Stimulated activated CD8-positive, alpha-beta memory T cell treated with anti-CD3 and anti-CD28 coated beads, Interleukin-7, amount 100 ng/mL, for 1 hour (primary cell): ENCODE measurements at regions not wholly inside any gene's neighbourhood (a gene's known extent, or its start where the extent isn't known, plus 50 kb on each side); places are given as distances from the start of the nearest gene placed in this dataset.

ENCODE experiments used
- DNase-seq, 2 donors: peaks; one replicate each; pipeline ENCODE4 v3.0.0-alpha.2; 2020; ENCODE audit warnings: low read depth in 2 of 2

DNA sequence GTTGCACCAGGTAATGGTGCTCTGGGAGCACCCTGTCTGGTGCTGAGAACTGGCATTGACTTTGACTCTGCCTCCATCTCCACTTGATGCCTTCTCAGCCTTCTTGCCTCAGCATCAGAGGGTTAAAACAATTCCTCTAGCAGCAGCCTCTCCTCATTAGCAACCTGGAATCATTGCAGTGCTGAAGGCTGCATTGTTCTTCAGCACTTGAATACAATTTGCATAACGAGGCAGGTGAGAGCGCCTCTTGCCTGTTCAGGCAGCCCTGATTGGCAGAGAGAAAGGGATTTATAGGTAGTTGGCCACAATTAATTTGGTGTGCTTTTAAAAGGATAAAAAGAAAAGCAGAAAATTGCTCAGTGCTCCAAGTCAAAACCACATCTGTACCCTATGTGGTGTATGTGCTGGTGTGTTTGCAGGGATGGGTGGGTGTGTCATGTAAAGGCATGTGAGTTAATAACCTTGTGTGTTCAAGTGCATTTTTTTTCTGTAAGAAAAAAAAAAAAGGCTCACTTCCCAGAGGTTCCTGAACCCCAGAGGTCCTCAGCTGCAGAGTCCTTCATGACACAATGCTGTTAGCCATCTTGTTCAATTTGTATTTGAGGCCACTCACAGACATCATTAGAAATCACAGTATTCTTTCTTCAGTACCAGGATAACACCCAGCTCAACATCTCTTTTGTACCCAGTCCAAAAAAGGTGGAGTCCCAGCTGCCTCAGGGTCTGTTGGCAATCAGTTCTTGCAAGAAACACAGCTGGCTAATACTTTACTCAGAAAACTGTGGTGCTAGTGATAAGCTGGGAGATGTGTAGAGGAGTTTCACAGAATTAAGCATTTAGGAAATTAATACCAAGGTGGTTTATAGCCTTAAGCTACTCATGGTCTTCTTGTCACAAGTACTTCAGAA, 385.6 kb downstream of the GRIN2B start:
- DNase-seq = no peak

DNA sequence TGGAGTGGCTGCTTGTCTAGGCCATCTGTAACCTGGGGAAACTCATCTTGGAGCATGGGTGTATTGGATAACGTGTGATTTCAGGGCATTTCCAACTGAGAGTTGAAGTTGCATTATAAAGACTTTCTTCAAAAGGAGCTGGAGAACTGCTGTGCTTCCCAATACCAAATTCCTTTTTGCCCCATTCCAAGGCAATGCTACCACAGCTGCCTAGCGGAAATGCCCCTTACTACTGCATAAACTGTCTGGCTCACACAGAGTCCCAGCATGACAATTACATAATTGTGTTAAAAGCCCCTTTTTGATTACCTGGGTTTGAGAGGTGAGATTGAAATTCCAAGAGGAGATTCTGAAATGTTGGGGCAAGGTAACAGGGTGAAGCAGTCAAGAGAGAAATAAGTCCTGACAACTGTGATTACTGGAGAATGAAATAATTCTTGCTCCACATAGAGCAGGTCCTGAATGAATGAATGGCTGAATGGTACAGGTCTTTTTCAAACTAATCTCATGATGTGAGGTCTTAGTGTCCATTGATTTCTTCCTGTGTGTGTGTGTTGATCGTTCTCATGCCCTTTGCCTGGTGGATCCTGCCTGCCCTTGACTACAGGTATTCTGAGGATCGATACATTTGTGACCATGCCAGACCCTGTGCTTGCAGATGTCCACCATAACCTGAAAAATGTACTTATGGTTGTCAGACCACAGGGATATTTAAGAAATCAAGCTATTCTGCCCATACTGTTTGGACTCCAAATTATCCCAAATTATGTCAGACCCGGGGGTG, 386.5 kb downstream of the GRIN2B start:
- DNase-seq = no peak

DNA sequence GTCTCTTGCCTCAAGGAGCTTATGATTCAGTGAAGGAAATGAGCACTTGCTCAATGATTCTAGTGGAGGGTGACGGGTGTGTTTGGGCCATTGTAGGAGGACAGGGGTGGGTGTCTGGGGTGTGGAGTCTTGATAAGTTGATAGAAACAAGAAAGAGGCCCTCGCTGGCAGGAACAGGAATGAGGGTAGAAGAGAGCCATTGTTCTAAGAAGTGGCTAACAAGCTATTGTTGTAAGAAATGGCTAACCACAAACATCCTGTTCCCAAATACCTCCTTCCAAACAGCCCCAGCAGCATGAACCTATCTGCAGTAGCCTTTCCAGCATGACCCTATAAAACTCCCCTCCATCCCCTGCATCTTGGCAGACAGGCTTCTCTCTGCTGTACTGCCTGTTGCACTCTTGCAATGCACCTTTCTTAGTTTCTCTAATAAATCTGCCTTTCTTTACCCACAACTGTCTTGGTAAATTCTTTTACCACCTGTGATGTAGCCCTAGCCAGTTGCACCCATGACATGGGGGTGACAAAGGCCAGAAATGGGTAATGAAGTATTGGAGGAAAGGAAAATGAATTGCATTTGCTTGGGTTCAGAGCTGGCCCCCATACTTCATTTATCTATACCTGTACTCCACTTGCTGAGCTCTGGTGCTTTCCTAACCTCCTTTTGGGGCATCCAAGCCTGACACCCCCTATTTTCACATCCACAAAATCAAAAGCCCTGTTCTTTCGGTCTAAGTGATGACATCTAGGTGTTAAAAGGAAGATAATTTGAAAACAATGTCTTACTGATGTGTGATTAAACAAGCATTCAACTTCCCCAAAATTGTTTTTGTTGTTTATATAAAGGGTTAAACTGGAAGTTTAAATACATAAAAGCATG, 389.1 kb downstream of the GRIN2B start:
- no peak for DNase-seq

DNA sequence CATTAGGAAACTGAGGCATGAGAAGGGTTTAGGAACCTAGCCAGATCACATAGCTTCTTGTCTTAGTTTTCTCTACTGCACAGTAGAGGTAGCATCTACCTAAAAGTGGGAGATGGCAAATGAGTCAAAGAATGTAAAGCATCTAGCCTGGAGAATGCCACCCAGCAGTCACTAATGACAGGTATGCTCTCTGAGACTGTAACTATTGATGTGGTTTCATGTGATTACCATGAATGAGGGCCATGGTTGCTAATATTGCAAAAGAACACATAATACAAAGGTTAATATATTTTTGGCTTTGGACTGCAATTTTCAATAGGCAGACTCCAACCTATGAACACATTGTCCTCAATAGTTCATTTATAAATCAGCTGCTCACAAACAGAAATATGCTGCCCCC, 389.9 kb downstream of the GRIN2B start:
- no peak for DNase-seq

DNA sequence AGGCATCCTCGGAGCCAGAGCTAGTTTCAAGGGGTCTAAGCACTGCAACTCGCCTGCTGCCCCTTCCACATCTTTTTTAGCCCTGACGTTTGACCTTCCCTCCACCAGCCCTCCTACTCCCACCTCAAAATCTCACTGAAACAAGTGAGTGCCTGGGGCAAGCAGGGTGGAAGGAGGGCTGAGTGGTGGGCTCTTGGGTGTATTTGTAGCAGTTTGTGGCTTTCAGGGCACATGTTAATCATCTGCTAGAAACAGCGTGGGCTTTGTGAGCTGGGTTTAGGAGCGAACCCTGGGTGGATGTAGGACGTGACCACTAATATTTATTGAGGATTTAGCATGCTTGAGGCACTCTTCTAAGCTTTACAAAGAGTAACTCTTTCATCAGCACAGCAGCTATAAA, 390.3 kb downstream of the GRIN2B start:
- DNase-seq = no peak

DNA sequence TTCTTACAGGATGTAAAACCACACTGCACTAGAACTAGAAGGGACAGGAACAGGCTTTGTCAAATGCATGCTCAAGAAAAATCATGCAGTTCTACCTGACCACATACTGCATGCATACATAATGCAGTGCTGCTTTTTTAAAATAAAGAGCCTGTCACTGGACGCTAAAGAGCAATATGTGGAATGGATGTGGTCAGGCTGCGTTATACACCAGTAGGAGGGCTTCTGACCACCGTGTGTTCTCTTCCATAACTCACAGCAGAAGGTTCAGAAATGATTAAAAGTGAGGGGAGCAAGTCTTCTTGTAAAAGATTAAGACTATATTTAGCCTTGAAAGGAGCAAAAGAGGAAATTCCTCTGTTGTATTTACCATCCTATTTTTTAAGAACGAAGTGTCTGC, 392.0 kb downstream of the EMP1 start:
- DNase-seq = no peak

DNA sequence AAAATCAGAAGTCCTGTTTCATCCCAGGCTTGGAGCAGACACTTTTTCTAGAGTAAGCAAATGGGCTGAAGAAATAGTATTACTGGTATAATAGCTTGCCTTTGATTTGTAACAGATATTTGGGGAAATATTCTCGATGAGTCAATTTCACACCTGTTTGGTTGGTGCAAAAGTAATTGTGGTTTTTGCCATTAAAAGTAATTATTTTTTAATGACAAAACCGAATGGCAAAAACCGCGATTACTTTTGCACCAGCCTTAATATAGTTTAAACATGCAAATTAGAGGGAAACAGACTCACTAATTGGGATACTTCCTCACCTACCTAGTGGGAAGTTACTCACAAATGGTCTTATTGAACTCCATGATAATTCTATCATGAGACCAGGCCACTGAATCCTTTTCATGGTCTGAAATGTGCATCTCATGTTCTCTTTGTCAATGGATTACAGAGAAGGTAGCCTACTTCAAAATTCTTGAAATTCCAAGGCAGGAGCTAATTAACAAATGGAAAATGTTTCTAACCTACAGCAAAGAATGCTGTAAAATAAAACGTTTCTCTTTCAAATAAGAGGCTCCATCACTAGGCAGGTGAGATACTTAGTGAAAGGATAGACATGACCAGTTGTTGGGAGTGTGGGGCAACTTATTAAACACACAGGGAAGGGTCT, 391.3 kb downstream of the EMP1 start:
- no peak for DNase-seq

DNA sequence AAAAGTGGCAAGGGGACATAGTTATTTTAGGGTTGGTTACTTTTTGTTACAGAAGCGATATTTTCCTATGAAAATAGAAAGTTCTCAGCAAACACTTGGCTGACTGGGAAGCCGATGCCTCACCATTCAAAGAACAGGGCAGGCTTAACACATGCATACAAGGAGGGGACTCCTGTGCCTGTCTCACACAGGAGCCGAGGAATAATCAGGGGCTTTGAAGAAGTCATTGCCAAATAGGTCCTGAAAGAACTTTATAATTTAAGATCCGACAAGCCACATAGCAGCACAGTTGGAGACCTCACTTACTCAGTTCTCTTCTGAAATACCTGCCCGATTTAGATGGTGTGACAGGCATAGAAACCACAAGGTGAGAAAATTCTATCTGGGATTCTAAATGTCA, 389.8 kb downstream of the EMP1 start:
- DNase-seq = no peak

DNA sequence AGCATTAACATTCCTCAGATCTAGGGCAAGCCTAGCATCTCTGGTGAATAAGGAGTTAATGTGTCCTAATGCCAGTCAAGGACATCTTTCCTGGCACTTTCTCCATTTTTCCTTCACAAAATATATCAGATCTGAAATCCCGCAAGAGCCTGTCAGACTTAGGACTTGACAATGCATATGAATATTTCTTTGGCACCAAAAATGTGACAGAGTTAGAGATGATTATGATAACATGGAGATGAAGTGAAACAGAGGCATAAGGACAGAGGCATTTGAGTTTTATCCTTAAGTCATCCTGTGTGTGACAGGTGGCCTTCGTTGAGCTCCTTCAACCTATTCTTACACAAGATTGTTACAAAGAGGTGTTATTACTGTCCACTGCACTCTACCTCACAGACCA, 388.0 kb downstream of the EMP1 start:
- no peak for DNase-seq

DNA sequence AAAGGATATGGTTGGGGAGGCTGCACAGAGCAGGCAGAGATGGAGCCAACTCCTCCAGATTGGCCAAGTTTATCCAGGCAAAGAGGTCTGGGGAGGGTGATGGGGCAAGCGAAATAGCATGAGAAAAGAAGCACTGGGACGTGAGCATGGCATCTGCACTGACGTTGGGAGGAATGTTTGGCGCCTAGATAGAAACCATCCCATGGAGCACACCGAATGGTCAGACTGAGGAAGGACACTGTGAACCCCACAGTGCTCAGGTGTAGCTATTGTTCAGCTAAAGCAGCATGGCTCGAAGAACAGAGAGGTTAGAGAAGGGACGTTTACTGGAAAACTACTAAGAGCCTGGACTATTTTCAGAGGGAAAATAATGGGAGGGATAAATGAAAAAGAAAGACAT, 387.1 kb downstream of the EMP1 start:
- DNase-seq = no peak

DNA sequence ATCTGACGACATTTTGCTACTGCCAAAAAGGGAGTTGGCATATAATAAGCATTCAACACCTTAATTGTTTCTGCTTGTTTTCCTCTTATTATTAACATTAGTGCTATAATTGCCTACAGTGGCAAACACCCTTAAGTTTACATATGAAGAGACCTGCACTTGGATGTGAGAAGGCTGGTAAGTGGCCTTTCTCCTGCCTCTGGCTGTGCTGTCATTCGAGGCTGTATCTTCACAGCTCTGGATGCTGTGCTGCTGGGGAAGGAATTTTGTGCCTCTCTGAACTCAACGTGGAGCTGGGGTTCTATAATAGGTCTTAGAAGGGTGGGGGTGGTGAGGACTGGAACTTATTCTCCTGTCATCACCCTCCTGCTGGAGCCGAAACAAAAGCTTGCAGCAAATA, 385.9 kb downstream of the EMP1 start:
- no peak for DNase-seq

DNA sequence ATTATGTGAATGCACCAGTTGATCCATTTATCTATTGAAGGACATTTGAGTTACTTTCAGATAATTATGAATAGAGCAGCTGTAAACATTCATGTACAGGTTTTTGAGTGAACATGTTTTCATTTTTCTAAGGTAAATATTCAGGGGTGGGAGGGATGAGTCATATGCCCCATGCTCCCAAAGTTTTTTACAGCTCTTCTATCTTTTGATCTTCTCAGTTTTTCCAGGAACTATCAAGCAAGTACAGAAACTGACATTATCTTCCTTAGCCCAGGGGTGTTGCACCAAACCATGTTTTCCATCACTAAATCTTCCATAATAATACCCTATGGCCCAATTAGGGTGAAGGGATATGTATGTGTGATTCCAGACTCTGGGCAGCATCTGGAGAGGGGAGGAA, 384.5 kb downstream of the EMP1 start:
- no peak for DNase-seq

DNA sequence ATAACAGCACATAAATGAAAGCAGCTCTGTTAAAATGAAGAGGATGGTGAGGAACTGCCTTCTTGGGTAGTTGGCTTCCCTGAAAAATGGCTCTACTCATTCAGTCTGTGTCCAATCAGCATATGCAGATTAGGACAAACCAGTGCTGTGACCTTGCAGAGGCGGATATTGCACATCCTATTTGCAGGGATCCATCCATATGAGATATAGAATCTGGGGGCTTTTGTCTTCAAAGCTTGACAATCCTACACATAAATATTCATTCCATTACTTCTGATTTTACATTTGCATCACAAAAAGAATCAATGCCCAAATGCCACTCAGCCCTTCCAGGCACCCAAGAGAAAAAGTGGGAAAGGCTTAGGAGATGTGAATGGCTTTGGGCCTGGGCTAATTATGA, 383.7 kb downstream of the EMP1 start:
- DNase-seq = no peak

DNA sequence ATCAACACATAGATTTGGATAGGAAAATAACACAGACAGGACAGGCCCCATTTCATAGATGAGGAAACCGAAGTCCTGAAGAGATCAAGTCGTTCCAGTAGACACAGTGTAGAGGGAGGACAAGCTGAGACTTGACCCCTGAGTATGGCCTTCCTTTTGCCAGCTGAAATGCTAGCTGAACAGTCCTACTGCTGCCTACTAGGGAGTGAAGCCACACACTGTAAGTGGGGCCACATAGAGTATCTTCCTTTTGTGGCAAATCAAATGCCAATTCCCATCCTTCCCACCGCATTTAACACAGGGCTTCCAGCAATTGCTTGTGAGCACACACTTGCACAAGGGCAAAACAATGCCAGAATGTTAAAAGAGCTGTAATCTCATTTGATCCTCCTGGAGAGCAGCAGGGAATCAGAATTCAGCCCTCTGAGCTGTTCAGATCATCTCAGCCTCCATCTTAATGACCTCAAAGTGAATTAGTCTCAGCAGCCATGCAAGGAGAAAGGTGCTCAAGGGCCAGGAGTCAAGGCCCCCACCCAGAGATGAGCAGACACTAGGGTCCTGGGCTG, 380.5 kb downstream of the EMP1 start:
- no peak for DNase-seq

DNA sequence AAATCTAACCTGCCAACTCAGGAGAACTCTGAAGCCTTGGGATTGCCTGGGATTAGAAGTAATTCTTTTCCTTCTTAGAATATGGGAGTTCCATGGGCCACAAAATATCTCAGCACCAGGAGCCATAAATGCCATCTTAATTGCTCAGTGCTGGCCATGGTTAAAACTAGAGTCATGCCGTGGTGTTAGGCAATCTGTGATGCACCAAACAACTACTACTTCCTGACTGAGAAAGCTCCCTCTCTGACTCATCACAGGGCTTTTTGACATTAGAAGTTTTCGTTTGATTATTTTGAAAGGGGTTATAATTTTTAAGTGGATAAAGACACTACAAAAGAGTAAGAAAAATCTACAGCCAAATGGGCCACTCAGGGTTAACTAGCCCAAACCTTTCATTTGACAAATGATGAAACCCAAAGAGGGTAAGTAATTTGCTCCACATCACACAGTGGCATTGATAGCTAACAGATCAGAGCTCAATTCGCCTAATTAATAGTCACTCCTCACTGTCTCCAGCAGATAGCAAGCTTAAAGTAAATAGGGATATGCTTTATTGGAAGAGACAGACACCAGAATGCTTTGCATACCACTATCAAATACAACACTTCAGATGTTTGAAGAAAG, 377.3 kb downstream of the EMP1 start:
- no peak for DNase-seq

DNA sequence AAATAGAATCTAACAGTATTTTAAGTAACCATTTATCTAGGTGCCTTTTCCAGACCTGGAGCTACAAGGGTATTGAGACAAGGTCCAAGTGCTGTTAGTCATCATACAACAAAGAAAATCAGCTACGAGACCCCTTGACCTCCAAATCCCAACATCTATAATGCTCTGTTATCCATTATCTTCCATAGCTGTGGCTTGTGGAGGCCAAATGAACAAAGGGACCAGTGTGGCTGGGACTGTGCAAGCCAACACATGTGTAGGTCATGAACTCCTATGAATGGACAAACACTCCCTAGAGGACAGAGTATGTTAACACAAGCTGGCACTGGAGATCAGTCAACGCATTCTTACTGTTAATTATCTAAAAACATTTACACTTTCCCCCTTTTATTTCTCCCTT, 374.5 kb downstream of the EMP1 start:
- DNase-seq = no peak

DNA sequence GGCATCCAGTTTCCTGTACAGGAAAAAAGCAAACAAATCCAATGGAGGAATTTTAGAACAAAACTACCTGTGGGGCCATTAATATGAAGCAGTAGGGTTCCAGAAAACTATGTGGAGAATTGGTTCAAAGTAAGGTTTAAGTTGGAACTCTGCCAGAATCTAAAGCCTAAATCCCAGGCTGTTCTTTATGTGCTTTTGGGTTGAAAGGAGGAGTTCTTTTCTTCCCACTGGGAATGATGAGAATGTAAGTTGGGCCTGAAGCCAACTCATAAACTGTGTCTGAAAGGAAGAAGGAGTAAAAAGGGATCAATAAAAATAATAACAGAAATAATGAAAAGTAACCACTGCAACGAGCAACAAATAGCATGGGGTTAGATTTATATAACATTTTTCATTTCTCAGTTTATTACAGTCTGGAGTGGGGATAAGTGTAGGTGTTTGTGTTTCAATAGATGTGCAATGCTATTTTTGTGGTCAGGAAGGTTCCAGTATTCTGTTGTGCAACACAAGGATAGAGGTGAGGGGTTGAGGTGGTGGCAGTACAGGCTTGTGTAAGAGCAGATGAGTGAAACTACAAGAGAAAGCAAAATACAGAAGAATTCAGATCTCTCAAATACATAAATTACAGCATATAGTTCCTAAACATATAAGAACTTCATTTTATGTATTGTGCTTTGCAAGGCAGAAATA, 373.6 kb downstream of the EMP1 start:
- DNase-seq = no peak

DNA sequence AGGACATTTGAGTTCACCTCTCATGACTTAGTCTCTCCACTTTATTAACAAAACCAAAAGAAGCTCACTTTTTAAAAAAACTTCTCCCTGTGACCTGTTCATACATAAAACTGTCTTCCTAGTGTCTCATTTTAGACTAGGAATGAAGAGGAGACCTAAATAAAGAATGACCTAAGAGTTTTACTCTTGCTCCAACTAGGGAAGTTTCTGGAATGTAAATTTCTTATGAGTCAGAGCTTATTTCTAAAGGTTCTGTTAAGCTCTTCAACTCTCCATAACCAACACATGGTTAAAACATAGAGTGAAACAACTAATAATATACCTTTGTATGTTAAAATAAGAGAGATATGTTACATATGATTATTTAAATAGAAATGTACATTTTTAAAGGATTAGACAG, 369.8 kb downstream of the EMP1 start:
- no peak for DNase-seq

DNA sequence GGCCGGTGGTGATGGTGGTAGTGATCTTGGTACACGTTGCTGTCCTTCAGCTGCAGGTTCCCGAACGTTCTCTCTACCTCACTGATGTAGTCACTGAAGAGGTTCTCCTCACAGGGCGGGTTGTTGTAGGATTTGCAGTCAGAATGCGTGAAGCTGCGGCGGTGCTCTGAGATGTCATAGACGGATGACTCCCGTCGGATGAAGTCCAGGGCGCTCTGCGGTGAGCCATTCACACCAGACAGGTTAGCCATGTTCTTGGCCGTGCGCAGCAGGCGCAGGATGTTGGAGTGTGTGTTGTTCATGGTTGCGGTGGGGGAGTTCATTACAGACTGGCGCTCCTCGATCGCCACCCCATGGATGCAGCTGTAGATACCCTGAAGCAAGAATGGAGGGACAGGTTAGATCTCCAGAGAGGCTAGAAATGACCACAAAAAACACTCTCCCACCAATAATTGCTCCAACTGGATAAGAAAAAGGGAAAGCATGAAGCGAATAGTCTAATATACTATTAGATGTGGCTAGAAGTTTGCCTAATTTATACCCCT, 367.8 kb downstream of the EMP1 start:
- no peak for DNase-seq

DNA sequence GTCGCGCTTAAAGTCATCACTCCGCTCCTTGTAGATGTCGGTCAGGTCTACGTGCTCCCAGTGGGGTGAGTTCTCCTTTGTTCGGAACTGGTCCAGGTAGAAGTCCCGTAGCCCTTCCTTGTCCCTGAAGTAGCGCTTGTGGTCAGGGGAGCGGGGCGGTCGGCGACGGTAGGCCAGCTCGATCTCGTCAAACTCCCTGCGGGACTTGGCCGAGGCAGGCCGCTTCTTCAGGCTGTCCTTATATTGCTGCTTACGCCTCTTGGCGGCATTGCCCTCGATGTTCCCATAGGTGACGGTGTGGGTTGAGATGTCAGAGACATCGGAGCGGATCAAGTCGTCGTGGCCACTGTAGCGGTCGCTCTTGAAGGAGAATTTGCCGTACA, 367.2 kb downstream of the EMP1 start:
- no peak for DNase-seq
